Skeletal muscle tissue (tissue), 4 donors: ENCODE measurements at regions not wholly inside any gene's neighbourhood (a gene's known extent, or its start where the extent isn't known, plus 50 kb on each side); places are given as distances from the start of the nearest gene placed in this dataset. TPM values are rescaled to one million over a fixed set of nuclear protein-coding genes. Genes with fewer than 3 reads are reported as not detected.

ENCODE experiments used
- H3K27ac ChIP-seq: one replicate; pipeline ENCODE4 v1.7.0; 2013; ENCODE audit warnings: mild to moderate bottlenecking, low read depth, low read length, inconsistent platforms
- H3K27me3 ChIP-seq, 3 donors: one replicate each; pipeline ENCODE4 v1.7.0; 2013; ENCODE audit warnings: low read length in 3 of 3; ENCODE audit not compliant: control insufficient read depth in 3 of 3, insufficient read depth in 3 of 3
- H3K36me3 ChIP-seq, 3 donors: one replicate each; pipeline ENCODE4 v1.7.0; 2013; ENCODE audit warnings: low read length in 3 of 3; ENCODE audit not compliant: control insufficient read depth in 3 of 3, insufficient read depth in 3 of 3
- H3K4me1 ChIP-seq, 3 donors: one replicate each; pipeline ENCODE4 v1.7.0; 2013; ENCODE audit warnings: low read length in 3 of 3, mild to moderate bottlenecking in 3 of 3; ENCODE audit not compliant: control insufficient read depth in 3 of 3, insufficient read depth in 3 of 3
- H3K4me3 ChIP-seq, 3 donors: one replicate each; pipeline ENCODE4 v1.7.0; 2013; ENCODE audit warnings: low read length in 3 of 3
- H3K9ac ChIP-seq, 3 donors: one replicate each; pipeline ENCODE4 v1.7.0; 2013; ENCODE audit warnings: low read length in 3 of 3, mild to moderate bottlenecking in 3 of 3, moderate library complexity in 2 of 3, low read depth in 1 of 3
- H3K9me3 ChIP-seq, 3 donors: one replicate each; pipeline ENCODE4 v1.7.0; 2013; ENCODE audit warnings: low read length in 3 of 3; ENCODE audit not compliant: control insufficient read depth in 3 of 3
- small RNA-seq: library from RNA; depleted of rRNA; stranded (forward); fragments of <200 nt; gene quantifications from one replicate; pipeline ENCODE3, GENCODE V24; 2014
- donor health status: Osteomylitis.

- no peaks in the 10 kb centered on the region for H3K9me3 ChIP-seq
- no peak overlapping the region for H3K9ac ChIP-seq
- H3K4me1 ChIP-seq = no peaks in the 10 kb centered on the region
- no peak overlapping the region for H3K27ac ChIP-seq
- no peaks in the 10 kb centered on the region for H3K36me3 ChIP-seq
- H3K4me3 ChIP-seq = no peak overlapping the region
- no peaks in the 10 kb centered on the region for H3K27me3 ChIP-seq
Measured at GRCh38 chrX:45261471-45261870, 60.8 kb upstream of the DIPK2B start.

- H3K4me3 ChIP-seq = no peak overlapping the region
- H3K9me3 ChIP-seq = no peaks in the 10 kb centered on the region
- no peak overlapping the region for H3K9ac ChIP-seq
- H3K27me3 ChIP-seq = no peaks in the 10 kb centered on the region
- no peak overlapping the region for H3K27ac ChIP-seq
- no peaks in the 10 kb centered on the region for H3K36me3 ChIP-seq
- no peaks in the 10 kb centered on the region for H3K4me1 ChIP-seq
Measured at GRCh38 chrX:45261005-45261404, 60.3 kb upstream of the DIPK2B start.

- Histone ChIP-seq H3K9ac (no peak overlapping the region), H3K27me3 (no peaks in the 10 kb centered on the region), H3K4me1 (no peaks in the 10 kb centered on the region), H3K27ac (no peak overlapping the region), H3K4me3 (no peak overlapping the region), H3K36me3 (no peaks in the 10 kb centered on the region), H3K9me3 (no peaks in the 10 kb centered on the region)
Measured at GRCh38 chrX:45258731-45259402, 58.2 kb upstream of the DIPK2B start.

Small RNA genes in the stretch of these regions (small RNA-seq; reads per million reads assigned to genes)
- gene MIR221 = 169 reads per million, percentile 97 among the genes with 10 or more reads in this experiment
- gene MIR222 = 37.7 reads per million, percentile 95 among the genes with 10 or more reads in this experiment
- not detected for gene RF00017
- gene RF00591 = not detected
